ENCODE measurements at regions not wholly inside any gene's neighbourhood (a gene's known extent, or its start where the extent isn't known, plus 50 kb on each side); places are given as distances from the start of the nearest gene placed in this dataset.

DNA sequence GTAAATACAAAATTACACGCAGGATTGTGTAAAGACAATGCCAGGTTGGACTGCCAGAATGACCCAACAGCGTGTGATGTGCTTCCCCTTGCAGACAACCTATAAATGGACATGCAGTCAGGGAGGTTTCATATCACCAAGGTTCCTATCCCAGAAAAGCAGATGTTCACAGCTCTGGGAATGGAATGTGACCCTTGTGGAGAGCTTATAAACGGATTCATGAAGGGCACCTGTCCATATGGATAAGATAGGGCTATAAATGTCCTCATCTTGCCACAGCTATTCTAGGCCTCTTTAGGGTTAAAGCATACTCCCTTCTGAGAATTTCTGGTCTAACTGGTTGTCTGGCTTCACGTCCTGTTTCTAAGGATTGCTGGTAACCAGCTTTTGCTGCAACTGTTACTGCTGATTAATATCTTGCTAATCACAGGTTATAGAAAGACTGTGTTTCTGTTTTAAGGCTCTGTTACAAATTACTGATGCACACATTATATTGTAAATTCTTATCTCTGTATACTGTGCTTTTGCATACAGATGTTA, 285.4 kb upstream of the HSFY2 start:
- no peaks in the 10 kb centered on the region for H3K9me3 ChIP-seq (ENCODE audit: control insufficient read depth, low read length)
- H3K4me1 ChIP-seq (ENCODE audit: control insufficient read depth, insufficient read depth, low read length), result peaks cover 8% of the 10 kb centered on the region
- H3K27me3 ChIP-seq (ENCODE audit: control insufficient read depth, insufficient read depth, low read length), result no peaks in the 10 kb centered on the region
- no peak overlapping the region for H3K9ac ChIP-seq (ENCODE audit: low read length)
- no peak overlapping the region for H3K4me3 ChIP-seq (ENCODE audit: low read length)
- no peaks in the 10 kb centered on the region for H3K36me3 ChIP-seq (ENCODE audit: control insufficient read depth, insufficient read depth, low read length)

DNA sequence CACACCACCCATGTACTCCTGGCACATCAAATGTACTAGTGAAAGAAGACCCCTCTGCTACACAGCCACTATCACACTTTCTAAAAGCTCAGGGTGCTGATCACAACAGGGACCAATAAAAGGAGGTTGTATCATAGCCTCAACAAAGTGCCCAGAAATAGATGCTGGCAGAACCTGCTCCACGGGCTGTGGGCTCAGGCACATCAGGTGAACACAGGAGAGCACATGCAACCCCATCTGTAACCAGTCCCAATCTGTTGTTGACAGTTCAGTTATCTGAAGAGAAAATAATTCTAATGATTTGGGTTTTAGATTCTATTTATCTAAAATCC, 282.6 kb upstream of the HSFY2 start:
- H3K9me3 ChIP-seq (ENCODE audit: control insufficient read depth, low read length), result no peaks in the 10 kb centered on the region
- H3K4me1 ChIP-seq (ENCODE audit: control insufficient read depth, insufficient read depth, low read length), result no peaks in the 10 kb centered on the region
- no peaks in the 10 kb centered on the region for H3K27me3 ChIP-seq (ENCODE audit: control insufficient read depth, insufficient read depth, low read length)
- H3K9ac ChIP-seq (ENCODE audit: low read length), result no peak overlapping the region
- H3K36me3 ChIP-seq (ENCODE audit: control insufficient read depth, insufficient read depth, low read length), result no peaks in the 10 kb centered on the region
- no peak overlapping the region for H3K4me3 ChIP-seq (ENCODE audit: low read length)

DNA sequence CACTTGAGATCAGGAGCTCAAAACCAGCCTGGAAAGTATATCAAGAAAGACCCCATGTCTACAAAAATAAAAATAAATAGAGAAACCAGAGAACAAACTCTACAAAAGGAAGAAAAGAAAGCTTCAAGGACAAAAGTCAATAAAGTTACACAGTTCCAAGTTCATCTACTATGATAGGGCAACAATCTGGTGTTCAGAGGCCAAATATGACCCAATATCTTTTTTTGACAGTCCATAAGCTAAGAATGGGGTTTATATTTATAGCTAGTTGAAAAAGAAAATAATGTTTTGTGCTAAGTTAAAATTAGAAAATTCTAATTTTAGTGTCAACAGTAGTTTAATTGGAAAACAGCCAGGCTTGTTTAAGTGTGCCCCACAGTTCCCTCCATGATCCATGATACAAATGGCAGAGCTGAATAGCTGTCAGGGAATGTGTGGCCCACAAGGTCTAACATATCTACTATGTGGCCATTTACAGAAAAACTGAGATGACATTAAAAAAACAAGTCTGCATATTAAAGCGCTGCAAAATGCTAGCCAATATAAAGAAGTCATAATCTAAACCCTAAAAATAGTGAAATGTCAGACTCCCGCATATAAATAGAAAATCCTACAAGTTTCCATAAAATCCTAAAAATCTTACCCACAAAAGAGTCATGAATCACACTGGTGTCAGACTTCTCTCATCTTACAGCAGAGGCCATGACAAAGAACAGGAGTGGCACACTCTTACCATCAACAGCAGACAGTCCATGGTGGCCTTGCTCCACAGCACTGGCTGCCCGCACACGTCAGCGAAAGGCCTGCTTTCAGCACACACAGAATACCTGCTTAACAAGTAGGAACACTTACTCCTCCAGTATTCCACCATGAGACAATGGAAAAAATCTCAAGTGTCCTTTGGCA, 281.9 kb upstream of the HSFY2 start:
- Histone ChIP-seq H3K27me3 (ENCODE audit: control insufficient read depth, insufficient read depth, low read length) (no peaks in the 10 kb centered on the region), H3K4me3 (ENCODE audit: low read length) (no peak overlapping the region), H3K4me1 (ENCODE audit: control insufficient read depth, insufficient read depth, low read length) (no peaks in the 10 kb centered on the region), H3K9me3 (ENCODE audit: control insufficient read depth, low read length) (no peaks in the 10 kb centered on the region), H3K36me3 (ENCODE audit: control insufficient read depth, insufficient read depth, low read length) (no peaks in the 10 kb centered on the region), H3K9ac (ENCODE audit: low read length) (no peak overlapping the region)

DNA sequence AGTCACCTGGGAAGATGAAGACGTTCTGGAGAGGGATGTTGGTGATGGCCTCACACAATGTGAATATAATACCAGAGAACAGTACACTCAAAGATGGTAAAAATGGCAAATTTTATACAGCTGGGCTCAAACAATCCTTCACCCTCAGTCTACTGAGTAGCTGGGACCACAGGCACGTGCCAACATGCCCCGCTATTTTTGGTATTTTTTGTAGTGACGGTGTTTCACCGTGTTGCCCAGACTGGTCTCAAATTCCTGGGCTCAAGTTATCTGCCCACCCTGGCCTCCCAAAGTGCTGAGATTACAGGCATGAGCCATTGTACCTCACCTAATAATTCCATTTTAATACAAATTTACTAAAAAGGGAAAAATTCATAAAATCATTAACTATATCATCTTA, 280.3 kb upstream of the HSFY2 start:
- no peaks in the 10 kb centered on the region for H3K27me3 ChIP-seq (ENCODE audit: control insufficient read depth, insufficient read depth, low read length)
- no peak overlapping the region for H3K9ac ChIP-seq (ENCODE audit: low read length)
- no peaks in the 10 kb centered on the region for H3K9me3 ChIP-seq (ENCODE audit: control insufficient read depth, low read length)
- no peaks in the 10 kb centered on the region for H3K36me3 ChIP-seq (ENCODE audit: control insufficient read depth, insufficient read depth, low read length)
- no peaks in the 10 kb centered on the region for H3K4me1 ChIP-seq (ENCODE audit: control insufficient read depth, insufficient read depth, low read length)
- H3K4me3 ChIP-seq (ENCODE audit: low read length), result no peak overlapping the region

DNA sequence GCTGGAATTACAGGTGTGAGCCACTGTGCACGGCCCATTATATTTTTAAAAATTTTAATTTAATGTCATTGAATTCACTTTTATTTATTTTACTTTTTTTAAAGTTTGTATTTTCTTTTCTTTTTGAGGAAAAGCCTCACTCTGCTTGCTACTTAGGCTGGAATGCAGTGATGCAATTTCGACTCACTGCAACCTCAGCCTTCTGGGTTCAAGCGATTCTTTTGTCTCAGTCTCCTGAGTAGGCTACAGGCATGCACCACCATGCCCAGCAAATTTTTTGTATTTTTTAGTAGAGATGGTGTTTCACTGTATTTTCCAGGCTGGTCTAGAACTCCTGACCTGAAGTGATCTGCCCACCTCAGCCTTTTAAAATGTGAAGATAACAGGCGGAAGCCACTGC, 277.5 kb upstream of the HSFY2 start:
- H3K36me3 ChIP-seq (ENCODE audit: control insufficient read depth, insufficient read depth, low read length), result no peaks in the 10 kb centered on the region
- H3K9ac ChIP-seq (ENCODE audit: low read length), result no peak overlapping the region

DNA sequence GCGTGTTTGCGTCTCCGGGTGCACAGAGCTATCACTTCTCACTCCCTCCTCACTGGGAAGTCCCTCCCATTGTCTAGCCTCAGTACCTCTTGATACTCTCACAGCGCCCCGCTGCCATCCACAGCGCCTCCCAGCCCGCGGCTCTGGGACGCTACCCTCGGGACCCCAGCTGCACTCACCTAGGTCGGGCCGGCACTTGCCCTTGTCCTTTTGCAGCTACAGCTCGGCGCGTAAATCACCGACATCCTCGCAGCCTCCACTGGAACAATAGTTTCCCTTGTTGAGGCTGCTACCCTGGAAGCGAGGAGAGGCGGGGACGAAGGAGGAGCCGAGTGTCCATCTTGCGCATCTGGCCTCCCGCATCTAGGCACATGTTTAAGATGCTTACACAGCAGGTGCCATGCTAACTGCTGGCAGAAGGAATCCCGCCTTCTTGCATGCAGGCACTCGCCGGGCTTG, 269.5 kb upstream of the HSFY2 start:
- Histone ChIP-seq H3K9ac (ENCODE audit: low read length) (no peak overlapping the region), H3K36me3 (ENCODE audit: control insufficient read depth, insufficient read depth, low read length) (no peaks in the 10 kb centered on the region), H3K9me3 (ENCODE audit: control insufficient read depth, low read length) (no peaks in the 10 kb centered on the region), H3K27me3 (ENCODE audit: control insufficient read depth, insufficient read depth, low read length) (no peaks in the 10 kb centered on the region), H3K4me1 (ENCODE audit: control insufficient read depth, insufficient read depth, low read length) (no peaks in the 10 kb centered on the region), H3K4me3 (ENCODE audit: low read length) (no peak overlapping the region)

More for the DNA sequence above, 277.5 kb upstream of the HSFY2 start:
- no peak overlapping the region for H3K4me3 ChIP-seq (ENCODE audit: low read length)
- H3K27me3 ChIP-seq (ENCODE audit: control insufficient read depth, insufficient read depth, low read length), result no peaks in the 10 kb centered on the region
- no peaks in the 10 kb centered on the region for H3K4me1 ChIP-seq (ENCODE audit: control insufficient read depth, insufficient read depth, low read length)
- no peaks in the 10 kb centered on the region for H3K9me3 ChIP-seq (ENCODE audit: control insufficient read depth, low read length)

DNA sequence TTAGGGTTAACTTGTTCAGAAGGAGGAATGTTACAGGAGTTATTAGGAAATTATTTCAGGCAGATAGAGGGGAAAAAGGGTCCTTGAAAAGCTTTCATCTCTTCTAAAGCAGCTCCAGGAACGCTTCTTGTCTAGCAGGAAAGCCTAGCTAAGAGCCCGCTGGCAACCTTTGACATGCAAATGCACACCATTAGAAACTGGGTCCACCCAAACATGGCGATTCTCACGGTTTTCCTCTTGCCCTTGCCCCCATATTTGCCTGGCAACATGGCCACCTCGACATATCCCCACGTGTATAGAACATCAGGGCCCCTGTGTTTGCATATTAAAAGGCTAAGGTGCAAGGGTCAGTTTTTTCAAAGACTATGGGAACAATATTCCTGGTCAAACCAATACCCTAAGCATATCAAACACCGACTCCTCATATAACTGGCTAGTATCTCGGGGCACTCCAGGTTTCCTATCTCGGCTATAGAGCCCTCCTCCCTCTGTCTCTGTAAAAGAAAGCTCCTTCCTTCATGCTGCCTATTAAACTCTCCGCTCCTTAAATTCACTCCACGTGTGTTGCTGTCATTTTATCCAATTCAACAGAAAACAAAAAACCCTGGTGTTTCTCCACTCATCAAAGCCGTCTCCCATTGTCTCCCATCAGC, 268.9 kb upstream of the HSFY2 start:
- Histone ChIP-seq H3K4me3 (ENCODE audit: low read length) (no peak overlapping the region), H3K9me3 (ENCODE audit: control insufficient read depth, low read length) (no peaks in the 10 kb centered on the region), H3K4me1 (ENCODE audit: control insufficient read depth, insufficient read depth, low read length) (no peaks in the 10 kb centered on the region), H3K9ac (ENCODE audit: low read length) (no peak overlapping the region), H3K27me3 (ENCODE audit: control insufficient read depth, insufficient read depth, low read length) (no peaks in the 10 kb centered on the region), H3K36me3 (ENCODE audit: control insufficient read depth, insufficient read depth, low read length) (no peaks in the 10 kb centered on the region)

DNA sequence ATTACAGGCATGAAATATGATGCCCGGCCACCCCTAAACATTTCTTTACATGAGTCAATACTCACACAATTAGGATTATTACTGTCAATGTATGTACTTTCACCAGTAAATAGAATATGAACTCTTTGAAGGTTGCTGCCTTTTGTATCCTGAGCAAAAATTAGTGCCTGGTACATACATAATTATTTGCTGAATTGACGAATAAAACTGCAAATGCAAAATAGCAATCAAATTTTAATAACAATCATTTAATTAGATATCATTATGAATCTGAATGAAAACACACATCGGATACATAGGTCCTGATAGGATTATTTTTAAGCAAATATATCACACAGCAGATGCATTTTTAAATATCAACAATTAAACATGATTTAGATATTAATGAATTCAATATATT, 253.1 kb upstream of the HSFY2 start:
- no peaks in the 10 kb centered on the region for H3K9me3 ChIP-seq (ENCODE audit: control insufficient read depth, low read length)
- no peak overlapping the region for H3K4me3 ChIP-seq (ENCODE audit: low read length)
- H3K9ac ChIP-seq (ENCODE audit: low read length), result no peak overlapping the region
- no peaks in the 10 kb centered on the region for H3K36me3 ChIP-seq (ENCODE audit: control insufficient read depth, insufficient read depth, low read length)
- no peaks in the 10 kb centered on the region for H3K4me1 ChIP-seq (ENCODE audit: control insufficient read depth, insufficient read depth, low read length)
- H3K27me3 ChIP-seq (ENCODE audit: control insufficient read depth, insufficient read depth, low read length), result no peaks in the 10 kb centered on the region

DNA sequence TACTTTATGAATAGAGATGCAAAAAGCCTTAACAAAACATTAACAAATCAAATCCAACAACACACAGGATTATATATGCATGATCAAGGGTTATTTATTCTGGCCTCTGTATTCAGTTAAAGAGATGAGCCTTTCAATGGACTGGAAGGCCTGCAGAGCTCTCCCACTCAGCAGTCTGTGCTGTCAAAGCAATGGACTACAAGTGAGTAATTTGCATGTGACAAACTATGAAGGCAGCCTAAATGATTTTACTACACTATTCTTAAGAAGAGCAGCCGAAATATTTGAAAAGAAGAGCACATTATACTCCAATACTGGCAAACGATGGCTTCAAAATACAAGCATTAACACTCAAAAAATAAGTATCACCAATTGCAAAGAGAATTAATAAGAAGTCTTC, 250.4 kb upstream of the HSFY2 start:
- Histone ChIP-seq H3K27me3 (ENCODE audit: control insufficient read depth, insufficient read depth, low read length) (no peaks in the 10 kb centered on the region), H3K9ac (ENCODE audit: low read length) (no peak overlapping the region), H3K36me3 (ENCODE audit: control insufficient read depth, insufficient read depth, low read length) (no peaks in the 10 kb centered on the region), H3K9me3 (ENCODE audit: control insufficient read depth, low read length) (no peaks in the 10 kb centered on the region), H3K4me1 (ENCODE audit: control insufficient read depth, insufficient read depth, low read length) (no peaks in the 10 kb centered on the region), H3K4me3 (ENCODE audit: low read length) (no peak overlapping the region)

DNA sequence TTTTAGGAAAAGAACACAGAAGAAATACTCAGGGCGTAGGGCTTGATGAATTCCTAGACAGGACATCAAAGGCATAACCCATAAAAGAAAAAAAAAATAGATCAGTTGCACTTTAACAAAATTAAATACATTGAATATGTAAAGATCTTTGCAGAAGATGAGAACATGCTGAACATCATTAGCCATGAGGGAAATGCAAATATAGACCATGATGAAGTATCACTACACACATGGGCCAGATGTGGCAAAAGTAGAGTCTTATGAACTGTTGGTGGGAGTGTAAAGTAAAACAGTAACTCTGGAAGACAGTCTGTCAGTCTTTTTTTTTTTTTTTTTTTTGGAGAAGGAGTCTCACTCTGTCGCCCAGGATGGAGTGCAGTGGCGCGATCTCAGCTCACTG, 246.7 kb upstream of the HSFY2 start:
- H3K4me1 ChIP-seq (ENCODE audit: control insufficient read depth, insufficient read depth, low read length), result no peaks in the 10 kb centered on the region
- H3K36me3 ChIP-seq (ENCODE audit: control insufficient read depth, insufficient read depth, low read length), result no peaks in the 10 kb centered on the region
- H3K9ac ChIP-seq (ENCODE audit: low read length), result no peak overlapping the region
- no peak overlapping the region for H3K4me3 ChIP-seq (ENCODE audit: low read length)
- no peaks in the 10 kb centered on the region for H3K9me3 ChIP-seq (ENCODE audit: control insufficient read depth, low read length)
- no peaks in the 10 kb centered on the region for H3K27me3 ChIP-seq (ENCODE audit: control insufficient read depth, insufficient read depth, low read length)

DNA sequence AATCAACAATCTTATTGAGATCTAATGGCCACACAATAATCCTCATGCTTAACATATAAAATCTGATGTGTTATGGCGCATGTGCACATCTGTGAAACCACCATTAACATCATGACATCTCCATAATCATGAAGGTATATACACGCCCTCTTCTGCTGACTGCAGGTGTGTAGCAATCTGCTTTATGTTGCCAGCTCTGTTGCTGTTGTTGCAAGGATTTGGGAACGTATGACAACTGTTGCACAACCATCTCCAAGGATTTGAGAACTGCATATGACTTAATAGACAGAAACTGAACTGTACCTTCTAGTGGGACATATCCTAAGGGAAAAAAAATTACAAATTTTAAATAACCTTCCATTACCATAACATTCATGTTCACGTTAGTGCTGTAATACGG, 243.5 kb upstream of the HSFY2 start:
- H3K4me1 ChIP-seq (ENCODE audit: control insufficient read depth, insufficient read depth, low read length), result no peaks in the 10 kb centered on the region
- H3K36me3 ChIP-seq (ENCODE audit: control insufficient read depth, insufficient read depth, low read length), result no peaks in the 10 kb centered on the region
- H3K9me3 ChIP-seq (ENCODE audit: control insufficient read depth, low read length), result no peaks in the 10 kb centered on the region
- no peak overlapping the region for H3K4me3 ChIP-seq (ENCODE audit: low read length)
- H3K9ac ChIP-seq (ENCODE audit: low read length), result no peak overlapping the region
- no peaks in the 10 kb centered on the region for H3K27me3 ChIP-seq (ENCODE audit: control insufficient read depth, insufficient read depth, low read length)

DNA sequence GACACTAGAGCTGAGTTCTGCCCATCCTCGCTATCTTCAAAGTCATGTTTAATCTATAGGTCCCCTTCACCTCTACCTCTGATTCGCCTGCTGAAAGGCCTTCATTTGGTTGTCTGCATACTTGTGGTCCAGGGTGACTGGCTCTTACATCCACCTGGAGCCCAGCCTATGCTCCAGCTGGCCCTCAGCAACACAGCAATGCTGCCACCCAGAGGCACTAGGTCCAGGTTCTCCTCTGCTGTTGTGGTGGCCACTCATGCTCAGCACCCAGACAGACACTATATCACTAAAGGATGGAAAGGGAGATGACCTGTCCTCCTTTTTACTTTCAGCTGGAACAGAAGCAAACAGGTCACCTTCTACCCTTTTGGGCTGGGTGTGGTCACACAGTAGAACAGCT, 242.3 kb upstream of the HSFY2 start:
- Histone ChIP-seq H3K27me3 (ENCODE audit: control insufficient read depth, insufficient read depth, low read length) (no peaks in the 10 kb centered on the region), H3K4me3 (ENCODE audit: low read length) (no peak overlapping the region), H3K36me3 (ENCODE audit: control insufficient read depth, insufficient read depth, low read length) (no peaks in the 10 kb centered on the region), H3K9me3 (ENCODE audit: control insufficient read depth, low read length) (no peaks in the 10 kb centered on the region), H3K9ac (ENCODE audit: low read length) (no peak overlapping the region), H3K4me1 (ENCODE audit: control insufficient read depth, insufficient read depth, low read length) (no peaks in the 10 kb centered on the region)

Data from mucosa of stomach (tissue), 1 donor.